Breast epithelium (tissue), 3 donors: ENCODE measurements at regions not wholly inside any gene's neighbourhood (a gene's known extent, or its start where the extent isn't known, plus 50 kb on each side); places are given as distances from the start of the nearest gene placed in this dataset.

Source experiments
- CTCF ChIP-seq, 3 donors: fragments of 450-650 bp; IDR thresholded peaks; one replicate each; pipeline ENCODE4 v1.5.1; 2016 to 2017; ENCODE audit warnings: antibody characterized with exemption in 3 of 3, mild to moderate bottlenecking in 3 of 3, moderate library complexity in 3 of 3
- POLR2A ChIP-seq: fragments of 450-650 bp; IDR thresholded peaks from one replicate; pipeline ENCODE4 v1.6.1; 2016; ENCODE audit warnings: antibody characterized with exemption, mild to moderate bottlenecking, moderate library complexity
- POLR2AphosphoS5 ChIP-seq, 3 donors: sonication (generic); formaldehyde crosslinking; IDR thresholded peaks; one replicate each; pipeline ENCODE4 v1.6.1; 2017; ENCODE audit warnings: antibody characterized with exemption in 3 of 3

- no peak for TF ChIP-seq CTCF (IDR thresholded peaks at IDR 0.05)
- TF ChIP-seq POLR2AphosphoS5 (IDR thresholded peaks at IDR 0.05) = no peak
- TF ChIP-seq POLR2A = no peak
These were observed 82.7 kb upstream of the NXT1 start for GRCh38 chr20:23267909-23268308.
